Endodermal cell (in vitro differentiated cells): ENCODE measurements at regions not wholly inside any gene's neighbourhood (a gene's known extent, or its start where the extent isn't known, plus 50 kb on each side); places are given as distances from the start of the nearest gene placed in this dataset.

Experiments used
- DNase-seq: peaks from one replicate; pipeline ENCODE4 v3.0.0-alpha.2; 2017
- H3K27ac ChIP-seq: 2 replicates; pipeline ENCODE4 v1.5.1; 2013; ENCODE audit warnings: mild to moderate bottlenecking, low read depth, low read length, moderate library complexity
- H3K27me3 ChIP-seq: 2 replicates; pipeline ENCODE4 v1.6.1; 2013; ENCODE audit warnings: mild to moderate bottlenecking, low read length, moderate library complexity; ENCODE audit not compliant: insufficient read depth, control insufficient read depth, poor library complexity, severe bottlenecking
- H3K36me3 ChIP-seq: 2 replicates; pipeline ENCODE4 v1.7.0; 2013; ENCODE audit warnings: mild to moderate bottlenecking, low read length, moderate library complexity; ENCODE audit not compliant: control insufficient read depth, insufficient read depth
- H3K4me1 ChIP-seq: one replicate; pipeline ENCODE4 v1.7.0; 2013; ENCODE audit warnings: low read length; ENCODE audit not compliant: control insufficient read depth, insufficient read depth
- H3K4me3 ChIP-seq: 2 replicates; pipeline ENCODE4 v1.5.1; 2013; ENCODE audit warnings: mild to moderate bottlenecking, low read length, moderate library complexity
- H3K9ac ChIP-seq: 2 replicates; pipeline ENCODE4 v1.6.1; 2013; ENCODE audit warnings: mild to moderate bottlenecking, low read length, moderate library complexity; ENCODE audit not compliant: poor library complexity, severe bottlenecking; ENCODE audit errors: extremely low read depth
- H3K9me3 ChIP-seq: 2 replicates; pipeline ENCODE4 v1.6.1; 2013; ENCODE audit warnings: mild to moderate bottlenecking, low read length, moderate library complexity; ENCODE audit not compliant: control insufficient read depth
- H3K27ac Mint-ChIP-seq: 2 replicates; pipeline ENCODE4 v1.8.0; 2020; ENCODE audit warnings: mixed read lengths
- H3K27me3 Mint-ChIP-seq: 2 replicates; pipeline ENCODE4 v1.8.0; 2021; ENCODE audit warnings: mild to moderate bottlenecking, mixed read lengths; ENCODE audit not compliant: insufficient read depth
- H3K36me3 Mint-ChIP-seq: 2 replicates; pipeline ENCODE4 v1.8.0; 2020; ENCODE audit warnings: low read depth, mixed read lengths
- H3K4me1 Mint-ChIP-seq: 2 replicates; pipeline ENCODE4 v1.8.0; 2020; ENCODE audit warnings: mixed read lengths
- H3K4me3 Mint-ChIP-seq: 2 replicates; pipeline ENCODE4 v1.8.0; 2020; ENCODE audit warnings: mild to moderate bottlenecking, moderate library complexity, mixed read lengths
- H3K9me3 Mint-ChIP-seq: 2 replicates; pipeline ENCODE4 v1.8.0; 2020; ENCODE audit warnings: mild to moderate bottlenecking, mixed read lengths
- CTCF ChIP-seq: fragments of 200-600 bp; sonication (generic); conservative IDR thresholded peaks from 2 replicates; pipeline ENCODE4 v1.5.0; 2021; ENCODE audit warnings: antibody characterized with exemption, mild to moderate bottlenecking
- WGBS, 2 experiments: methylation state at CpG; one replicate each; pipeline versions ENCODE4 v1.1.5 to v1.1.7; 2013; ENCODE audit warnings: missing lambda C conversion rate in 2 of 2, mixed read lengths in 1 of 2; ENCODE audit not compliant: insufficient coverage in 1 of 2, insufficient read length in 1 of 2; 5-methylcytosine and 5-hydroxymethylcytosine counted together

- Mint-ChIP-seq H3K36me3 (no peaks in the 10 kb centered on the region), H3K9me3 (no peaks in the 10 kb centered on the region), H3K27me3 (peaks cover 11% of the 10 kb centered on the region), H3K4me3 (no peak overlapping the region), H3K27ac (no peak overlapping the region), H3K4me1 (peaks cover 9% of the 10 kb centered on the region)
- H3K4me3 ChIP-seq = no peak overlapping the region
- WGBS, 2 experiments = 88 to 95% methylated on average over 3 to 4 of the region's 4 CpGs
- H3K36me3 ChIP-seq = no peaks in the 10 kb centered on the region
- no peak overlapping the region for H3K9ac ChIP-seq
- no peak for DNase-seq
- no peaks in the 10 kb centered on the region for H3K4me1 ChIP-seq
- H3K27me3 ChIP-seq = no peaks in the 10 kb centered on the region
- TF ChIP-seq CTCF = no peak
- no peaks in the 10 kb centered on the region for H3K9me3 ChIP-seq
- H3K27ac ChIP-seq = no peak overlapping the region
Observed at GRCh38 chr10:110370006-110370405, 65.3 kb upstream of the SMNDC1 start.

GRCh38 chr10:110372656-110373055 lies 67.9 kb upstream of the SMNDC1 start:
- H3K27ac ChIP-seq = no peak overlapping the region
- H3K9me3 ChIP-seq = no peaks in the 10 kb centered on the region
- H3K9me3 Mint-ChIP-seq = no peaks in the 10 kb centered on the region
- H3K36me3 ChIP-seq = no peaks in the 10 kb centered on the region
- no peak overlapping the region for H3K4me3 Mint-ChIP-seq
- H3K4me3 ChIP-seq = no peak overlapping the region
- H3K27me3 Mint-ChIP-seq = peaks cover 11% of the 10 kb centered on the region
- H3K9ac ChIP-seq = no peak overlapping the region
- no peaks in the 10 kb centered on the region for H3K27me3 ChIP-seq
- peaks cover 20% of the 10 kb centered on the region for H3K4me1 Mint-ChIP-seq
- no peak for DNase-seq
- WGBS, 2 experiments = no CpG with 5 or more reads among the region's 1 CpG
- peaks cover 5% of the 10 kb centered on the region for H3K4me1 ChIP-seq
- TF ChIP-seq CTCF = no peak
- no peak overlapping the region for H3K27ac Mint-ChIP-seq
- no peaks in the 10 kb centered on the region for H3K36me3 Mint-ChIP-seq

- Mint-ChIP-seq H3K9me3 (no peaks in the 10 kb centered on the region), H3K27me3 (peaks cover 11% of the 10 kb centered on the region), H3K4me1 (peaks cover 20% of the 10 kb centered on the region), H3K27ac (no peak overlapping the region), H3K4me3 (no peak overlapping the region), H3K36me3 (no peaks in the 10 kb centered on the region)
- Histone ChIP-seq H3K27me3 (no peaks in the 10 kb centered on the region), H3K4me1 (peaks cover 5% of the 10 kb centered on the region), H3K4me3 (no peak overlapping the region), H3K9ac (no peak overlapping the region), H3K36me3 (no peaks in the 10 kb centered on the region), H3K27ac (no peak overlapping the region), H3K9me3 (no peaks in the 10 kb centered on the region)
- 78 to 86% methylated on average over 3 to 6 of the region's 6 CpGs for WGBS, 2 experiments
- peak; percentile 67 for DNase-seq
- TF ChIP-seq CTCF = no peak
Observed at GRCh38 chr10:110373059-110373458, 68.3 kb upstream of the SMNDC1 start.
